MM.1S (cell line): ENCODE measurements at regions not wholly inside any gene's neighbourhood (a gene's known extent, or its start where the extent isn't known, plus 50 kb on each side); places are given as distances from the start of the nearest gene placed in this dataset.
"Not testable (repeated sequence)": the region's sequence is repeated elsewhere in the genome, so short reads cannot be mapped to it uniquely, and the experiment has no call there.

Source experiments
- DNase-seq: peaks from one replicate; pipeline ENCODE4 v3.0.0-alpha.2; 2015
- H2AFZ ChIP-seq: fragments of 300-600 bp; sonication (generic); 2 replicates; pipeline ENCODE4 v1.6.0; 2016; ENCODE audit warnings: antibody characterized with exemption, low read length
- H3F3A ChIP-seq: fragments of 300-600 bp; sonication (generic); 2 replicates; pipeline ENCODE4 v1.6.1; 2016; ENCODE audit warnings: mild to moderate bottlenecking, antibody characterized with exemption, low read length, moderate library complexity, mixed read lengths; ENCODE audit not compliant: insufficient read depth
- H3K27ac ChIP-seq: fragments of 300-600 bp; sonication (generic); 2 replicates; pipeline ENCODE4 v1.5.1; 2016; ENCODE audit warnings: mild to moderate bottlenecking, low read length
- H3K27me3 ChIP-seq: fragments of 300-600 bp; sonication (generic); replicated peaks from 2 replicates; pipeline ENCODE4 v1.6.0; 2016; ENCODE audit warnings: low read length; ENCODE audit not compliant: insufficient read depth
- H3K36me3 ChIP-seq: fragments of 300-600 bp; sonication (generic); replicated peaks from 2 replicates; pipeline ENCODE4 v1.6.1; 2016; ENCODE audit warnings: mild to moderate bottlenecking, low read length, mixed read lengths; ENCODE audit not compliant: insufficient read depth
- H3K4me1 ChIP-seq: fragments of 300-600 bp; sonication (generic); 2 replicates; pipeline ENCODE4 v1.6.1; 2016; ENCODE audit warnings: low read length, mixed read lengths
- H3K4me2 ChIP-seq: fragments of 300-600 bp; sonication (generic); 2 replicates; pipeline ENCODE4 v1.6.0; 2016; ENCODE audit warnings: low read depth, low read length
- H3K4me3 ChIP-seq: fragments of 300-600 bp; sonication (generic); 2 replicates; pipeline ENCODE4 v1.5.1; 2016; ENCODE audit warnings: low read length, mixed read lengths
- H3K79me2 ChIP-seq: fragments of 300-600 bp; sonication (generic); 2 replicates; pipeline ENCODE4 v1.6.1; 2016; ENCODE audit warnings: mixed run types, low read length, mixed read lengths
- H3K9ac ChIP-seq: fragments of 300-600 bp; sonication (generic); 2 replicates; pipeline ENCODE4 v1.6.1; 2016; ENCODE audit warnings: low read length, mixed read lengths
- H3K9me2 ChIP-seq: fragments of 300-600 bp; sonication (generic); replicated peaks from 2 replicates; pipeline ENCODE4 v1.6.1; 2016; ENCODE audit warnings: mild to moderate bottlenecking, low read length, mixed read lengths; ENCODE audit not compliant: insufficient read depth
- H3K9me3 ChIP-seq: fragments of 300-600 bp; sonication (generic); replicated peaks from 2 replicates; pipeline ENCODE4 v1.6.1; 2016; ENCODE audit warnings: mild to moderate bottlenecking, low read length, mixed read lengths; ENCODE audit not compliant: insufficient read depth
- H4K20me1 ChIP-seq: fragments of 300-600 bp; sonication (generic); 2 replicates; pipeline ENCODE4 v1.6.1; 2016; ENCODE audit warnings: mild to moderate bottlenecking, low read length, moderate library complexity, mixed read lengths; ENCODE audit not compliant: insufficient read depth

GRCh38 chr9:138207300-138208179 lies 330.0 kb downstream of the CACNA1B start:
- H2AFZ ChIP-seq, H3K4me3 ChIP-seq, DNase-seq, H3K27ac ChIP-seq, H3K9ac ChIP-seq, H3K4me2 ChIP-seq, H3K9me2 ChIP-seq, H3F3A ChIP-seq, H3K4me1 ChIP-seq, H3K36me3 ChIP-seq, H3K79me2 ChIP-seq, H3K27me3 ChIP-seq, H4K20me1 ChIP-seq, H3K9me3 ChIP-seq: not testable (repeated sequence)

- H3F3A ChIP-seq, H3K9ac ChIP-seq, H3K9me2 ChIP-seq, H3K79me2 ChIP-seq, H3K4me2 ChIP-seq, H3K4me1 ChIP-seq, H3K9me3 ChIP-seq, H3K4me3 ChIP-seq, H2AFZ ChIP-seq, H3K27me3 ChIP-seq, H4K20me1 ChIP-seq, H3K27ac ChIP-seq, H3K36me3 ChIP-seq, DNase-seq: not testable (repeated sequence)
Observed at GRCh38 chr9:138209071-138209644, 331.6 kb downstream of the CACNA1B start.

- H3K79me2 ChIP-seq, H3K4me1 ChIP-seq, H3K4me3 ChIP-seq, H2AFZ ChIP-seq, H3K4me2 ChIP-seq, H3K27me3 ChIP-seq, H4K20me1 ChIP-seq, H3K9me3 ChIP-seq, H3K36me3 ChIP-seq, DNase-seq, H3K27ac ChIP-seq, H3K9ac ChIP-seq, H3K9me2 ChIP-seq, H3F3A ChIP-seq: not testable (repeated sequence)
Observed at GRCh38 chr9:138210388-138210986, 332.9 kb downstream of the CACNA1B start.

GRCh38 chr9:138211070-138211469 lies 333.5 kb downstream of the CACNA1B start:
- H3K79me2 ChIP-seq: not testable (repeated sequence)

GRCh38 chr9:138211544-138212219 lies 334.1 kb downstream of the CACNA1B start:
- H3K4me1 ChIP-seq, H3K36me3 ChIP-seq, H3K9me2 ChIP-seq, H3K27me3 ChIP-seq, H3F3A ChIP-seq, H2AFZ ChIP-seq, DNase-seq, H4K20me1 ChIP-seq, H3K4me3 ChIP-seq, H3K27ac ChIP-seq, H3K9me3 ChIP-seq, H3K9ac ChIP-seq, H3K79me2 ChIP-seq, H3K4me2 ChIP-seq: not testable (repeated sequence)

More at GRCh38 chr9:138211070-138211469, 333.5 kb downstream of the CACNA1B start:
- not testable (repeated sequence) for H3K27ac ChIP-seq, H3K4me1 ChIP-seq, H3K9ac ChIP-seq, H3K9me3 ChIP-seq, DNase-seq, H3K4me2 ChIP-seq, H2AFZ ChIP-seq, H4K20me1 ChIP-seq, H3K27me3 ChIP-seq, H3K9me2 ChIP-seq, H3K4me3 ChIP-seq, H3K36me3 ChIP-seq, H3F3A ChIP-seq

- H3K9me3 ChIP-seq, H4K20me1 ChIP-seq, DNase-seq, H3K9ac ChIP-seq, H3K4me2 ChIP-seq, H3F3A ChIP-seq, H3K27ac ChIP-seq, H3K27me3 ChIP-seq, H3K9me2 ChIP-seq, H2AFZ ChIP-seq, H3K4me1 ChIP-seq, H3K4me3 ChIP-seq, H3K79me2 ChIP-seq, H3K36me3 ChIP-seq: not testable (repeated sequence)
Observed at GRCh38 chr9:138212811-138213210, 335.2 kb downstream of the CACNA1B start.

GRCh38 chr9:138213748-138214147 lies 336.2 kb downstream of the CACNA1B start:
- H3K4me3 ChIP-seq, H3K27ac ChIP-seq, DNase-seq, H3K79me2 ChIP-seq, H3K27me3 ChIP-seq, H4K20me1 ChIP-seq, H3K9ac ChIP-seq, H3K4me2 ChIP-seq, H3F3A ChIP-seq, H3K36me3 ChIP-seq, H2AFZ ChIP-seq, H3K4me1 ChIP-seq, H3K9me3 ChIP-seq, H3K9me2 ChIP-seq: not testable (repeated sequence)
